GM21447 (cell line): ENCODE measurements at regions not wholly inside any gene's neighbourhood (a gene's known extent, or its start where the extent isn't known, plus 50 kb on each side); places are given as distances from the start of the nearest gene placed in this dataset.
"Not testable (repeated sequence)": the region's sequence is repeated elsewhere in the genome, so short reads cannot be mapped to it uniquely, and the experiment has no call there.

Source experiments
- ATAC-seq: cut with Tn5 transposase; IDR thresholded peaks from one replicate; pipeline ENCODE4 v1.9.1; 2021; ENCODE audit not compliant: unreplicated experiment

- no peak for ATAC-seq
Observed at GRCh38 chr13:110010404-110011138, 224.2 kb upstream of the IRS2 start.

GRCh38 chr13:110008816-110009215, 222.4 kb upstream of the IRS2 start:
- no peak for ATAC-seq

GRCh38 chr13:110006304-110006703, 219.9 kb upstream of the IRS2 start:
- ATAC-seq: no peak

GRCh38 chr13:110005563-110005962, 219.2 kb upstream of the IRS2 start:
- no peak for ATAC-seq

GRCh38 chr13:110004814-110005213, 218.4 kb upstream of the IRS2 start:
- ATAC-seq: no peak

GRCh38 chr13:110001670-110002275, 215.4 kb upstream of the IRS2 start:
- no peak for ATAC-seq

GRCh38 chr13:110000534-110001345, 214.4 kb upstream of the IRS2 start:
- ATAC-seq: no peak

GRCh38 chr13:109999659-110000533, 213.5 kb upstream of the IRS2 start:
- ATAC-seq: no peak

GRCh38 chr13:109998684-109999533, 212.5 kb upstream of the IRS2 start:
- ATAC-seq: no peak

- ATAC-seq: no peak
Observed at GRCh38 chr13:109998037-109998436, 211.7 kb upstream of the IRS2 start.

- ATAC-seq: not testable (repeated sequence)
Observed at GRCh38 chr13:109997056-109997595, 210.7 kb upstream of the IRS2 start.

GRCh38 chr13:109996404-109996960, 210.1 kb upstream of the IRS2 start:
- ATAC-seq: no peak

- ATAC-seq: no peak
Observed at GRCh38 chr13:109995578-109995977, 209.2 kb upstream of the IRS2 start.

GRCh38 chr13:109990296-109990695, 203.9 kb upstream of the IRS2 start:
- ATAC-seq: no peak

GRCh38 chr13:109989686-109990085, 203.3 kb upstream of the IRS2 start:
- ATAC-seq: no peak

- no peak for ATAC-seq
Observed at GRCh38 chr13:109989155-109989554, 202.8 kb upstream of the IRS2 start.

GRCh38 chr13:109986851-109987250, 200.5 kb upstream of the IRS2 start:
- no peak for ATAC-seq

GRCh38 chr13:109985871-109986450, 199.6 kb upstream of the IRS2 start:
- ATAC-seq: no peak

GRCh38 chr13:109983447-109983846, 197.1 kb upstream of the IRS2 start:
- no peak for ATAC-seq
